NCI-H446 (cell line): ENCODE measurements at regions not wholly inside any gene's neighbourhood (a gene's known extent, or its start where the extent isn't known, plus 50 kb on each side); places are given as distances from the start of the nearest gene placed in this dataset.
A peak's percentile ranks its signal among the peaks of the same experiment; 100 is the strongest.

Experiments used
- DNase-seq, 2 experiments: peaks; one replicate each; lab custom pipeline; 2025; lab: John Stamatoyannopoulos, UW

DNA sequence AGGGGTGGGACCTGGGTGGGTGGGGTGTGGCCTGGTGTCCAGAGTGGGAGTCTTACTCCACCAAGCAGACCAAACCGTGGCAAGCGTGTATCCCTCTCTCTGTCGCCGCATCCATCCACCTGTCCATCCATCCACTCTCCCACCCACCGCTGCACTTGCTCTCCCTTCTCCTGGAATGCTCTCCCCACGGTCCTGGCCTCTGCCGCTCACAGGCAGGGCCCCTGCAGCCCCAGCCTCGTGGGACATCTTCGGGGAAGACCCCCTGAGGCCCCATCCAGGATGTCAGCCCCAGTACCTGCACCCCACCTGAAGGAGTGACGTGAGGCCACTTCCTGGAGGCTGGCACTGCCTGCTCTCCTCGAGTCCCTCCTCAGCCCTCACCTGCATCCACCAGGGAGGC lies 189.5 kb upstream of the GSE1 start:
- DNase-seq = no peak

DNA sequence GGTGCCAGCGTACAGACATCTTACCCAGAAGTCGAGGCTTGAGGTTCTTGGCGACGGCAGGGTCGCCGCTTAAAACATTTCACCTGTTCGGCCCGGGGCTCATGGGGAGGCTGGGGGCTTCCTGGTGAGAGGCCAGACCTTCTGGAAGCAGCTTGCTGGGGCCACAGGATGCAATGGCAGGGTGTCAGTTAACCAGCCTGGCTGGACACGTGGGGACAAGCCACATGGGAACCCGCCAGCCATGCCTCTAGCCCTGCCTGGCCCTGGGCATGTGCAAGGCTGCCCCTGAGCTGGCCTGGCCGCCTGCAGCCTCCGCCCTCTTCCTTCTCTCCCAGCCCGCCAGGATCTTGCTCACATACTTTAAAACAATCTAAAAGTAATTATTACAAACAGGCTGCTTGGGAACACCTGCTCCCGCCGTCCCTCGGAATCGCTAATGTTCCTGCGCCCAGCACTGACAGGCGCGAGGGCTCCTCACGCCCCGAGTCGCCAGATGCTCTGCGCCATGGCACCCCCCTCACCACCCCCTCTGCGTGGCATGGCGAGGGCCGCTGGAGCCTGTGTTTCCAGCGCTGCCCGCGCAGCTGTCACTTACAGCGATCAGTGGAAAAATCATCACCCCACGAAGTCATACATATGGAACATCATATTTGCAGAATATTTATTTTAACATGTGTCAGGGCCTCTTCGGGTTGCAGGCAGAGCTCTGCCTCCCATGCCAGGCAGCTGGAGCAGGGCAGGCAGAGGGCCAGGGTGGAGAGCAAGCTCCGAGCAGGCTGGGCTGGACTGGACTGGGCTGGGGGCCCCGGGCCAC lies 188.7 kb upstream of the GSE1 start:
- DNase-seq = no peak

DNA sequence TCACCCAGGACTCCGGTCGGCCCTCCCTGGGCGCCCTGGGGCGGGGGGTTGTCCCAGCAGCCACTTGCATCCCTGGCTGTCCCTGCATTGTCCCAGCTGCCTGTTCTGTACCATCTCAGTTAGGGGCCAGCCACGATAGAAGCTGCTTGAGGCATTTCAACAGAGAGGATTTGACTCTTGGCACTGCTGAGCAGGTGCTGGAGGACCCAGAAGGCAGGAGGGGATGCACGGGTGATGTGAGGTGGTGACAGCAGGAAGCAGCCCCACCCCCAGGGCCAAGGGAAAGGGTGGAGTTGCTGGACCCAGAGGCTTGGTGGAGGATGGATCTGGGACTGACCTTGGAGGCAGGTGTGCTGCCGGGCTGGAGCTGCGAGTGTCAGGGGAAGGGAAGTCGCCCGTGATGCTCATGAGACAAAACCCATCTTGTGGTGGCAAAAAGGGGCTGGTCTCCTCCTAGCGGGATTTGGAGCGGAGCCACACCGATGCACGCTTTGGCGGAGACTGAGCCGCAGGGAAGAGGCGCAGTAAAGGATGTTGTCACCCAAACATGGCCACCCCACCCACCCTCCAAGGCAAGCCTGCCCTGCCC lies 188.0 kb upstream of the GSE1 start:
- no peak for DNase-seq

DNA sequence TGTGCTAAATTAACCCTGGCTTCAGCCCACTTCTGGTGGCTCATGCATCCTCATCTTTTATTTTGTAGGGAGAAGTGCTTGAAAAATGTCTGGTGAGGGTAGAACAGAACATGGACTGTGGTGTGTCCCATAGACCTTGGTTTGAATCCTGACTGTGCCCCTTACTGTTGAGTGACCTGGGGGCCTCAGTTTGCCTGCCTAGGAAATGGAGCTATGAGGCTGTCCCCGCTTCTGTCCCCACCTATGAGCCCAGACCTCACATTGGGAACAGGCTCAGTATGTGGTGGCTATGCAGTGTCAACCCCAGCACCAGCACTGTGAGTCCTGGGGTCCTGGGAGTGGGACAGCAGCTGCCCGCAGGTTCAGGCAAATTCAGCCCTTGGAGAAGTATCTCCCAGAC lies 186.3 kb upstream of the GSE1 start:
- no peak for DNase-seq

DNA sequence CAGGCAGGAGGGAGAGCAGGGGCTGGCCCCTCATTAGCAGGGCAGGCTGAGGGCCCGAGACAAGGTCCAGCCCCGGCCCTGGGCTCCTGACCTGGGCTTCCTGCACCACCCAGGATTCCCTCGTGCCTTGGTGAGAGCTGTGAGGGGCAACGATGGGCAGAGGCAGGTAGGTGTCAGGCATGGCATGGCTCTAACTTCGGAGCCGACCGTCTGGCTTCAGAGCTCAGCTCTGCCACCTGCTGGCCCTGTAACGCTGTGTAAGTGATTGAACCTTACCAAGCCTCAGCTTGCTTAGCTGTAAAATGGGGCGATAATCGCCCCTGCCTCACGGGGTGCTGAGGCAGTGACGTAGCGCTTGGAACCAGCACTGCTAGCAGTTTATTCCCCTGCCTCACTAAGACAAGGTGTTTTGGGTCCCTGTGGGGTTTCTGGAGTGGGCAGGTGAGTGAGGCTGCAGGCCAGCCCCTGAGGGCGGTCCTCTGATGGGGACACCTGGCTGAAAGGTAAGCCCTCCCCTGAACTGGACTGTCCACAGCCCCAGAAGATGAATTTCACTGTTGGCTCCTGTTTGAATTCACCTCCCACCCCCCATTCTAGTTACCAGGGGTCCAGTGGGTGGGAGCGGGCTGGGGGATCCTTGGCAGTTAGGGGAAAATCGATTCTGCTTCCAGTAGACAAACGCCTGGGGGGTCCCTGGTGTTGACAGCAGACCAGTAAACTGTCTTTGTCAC lies 184.8 kb upstream of the GSE1 start:
- peak in 1 of 2 experiments; percentile 17 for DNase-seq

DNA sequence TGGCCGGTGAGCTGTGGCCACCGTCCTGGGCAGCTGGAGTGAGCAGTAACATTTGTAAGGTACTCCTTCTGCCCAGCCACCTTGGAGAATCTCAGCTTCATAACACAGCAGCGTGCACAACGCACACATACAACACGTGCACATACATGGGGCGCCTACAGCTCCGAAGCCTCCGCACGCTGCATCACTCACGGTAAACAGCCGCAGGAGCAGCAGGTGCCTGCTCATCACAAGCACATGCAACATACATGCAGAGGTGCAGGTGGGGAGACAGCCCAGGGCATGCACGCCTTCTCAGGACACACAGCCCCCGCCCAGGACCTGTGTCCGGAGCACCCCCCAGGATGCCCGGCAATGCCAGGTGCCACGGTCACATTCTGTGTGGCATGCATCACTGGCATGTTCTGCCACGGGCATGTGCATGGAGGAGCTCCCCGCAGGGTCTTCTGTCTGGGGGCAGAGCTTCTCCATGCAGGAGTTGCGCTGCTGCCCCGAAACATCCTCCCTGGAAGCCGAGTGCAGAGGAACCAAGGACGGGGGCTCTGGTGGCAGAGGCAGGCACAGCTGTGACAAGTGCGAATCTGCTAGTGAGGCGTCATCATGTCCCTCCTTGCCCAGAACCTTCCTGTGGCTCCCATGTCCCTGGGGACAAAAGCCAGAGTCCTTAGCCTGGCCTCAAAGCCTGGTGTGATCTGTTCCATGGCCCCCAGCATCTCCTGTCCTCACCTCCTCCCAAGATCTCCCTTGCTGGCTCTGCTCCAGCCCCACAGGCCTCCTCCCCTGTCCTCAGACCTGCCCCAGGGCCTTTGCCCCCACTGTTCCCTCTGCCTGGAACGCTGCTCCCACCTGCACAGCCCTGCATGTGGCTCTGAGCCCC lies 184.0 kb upstream of the GSE1 start:
- no peak for DNase-seq

DNA sequence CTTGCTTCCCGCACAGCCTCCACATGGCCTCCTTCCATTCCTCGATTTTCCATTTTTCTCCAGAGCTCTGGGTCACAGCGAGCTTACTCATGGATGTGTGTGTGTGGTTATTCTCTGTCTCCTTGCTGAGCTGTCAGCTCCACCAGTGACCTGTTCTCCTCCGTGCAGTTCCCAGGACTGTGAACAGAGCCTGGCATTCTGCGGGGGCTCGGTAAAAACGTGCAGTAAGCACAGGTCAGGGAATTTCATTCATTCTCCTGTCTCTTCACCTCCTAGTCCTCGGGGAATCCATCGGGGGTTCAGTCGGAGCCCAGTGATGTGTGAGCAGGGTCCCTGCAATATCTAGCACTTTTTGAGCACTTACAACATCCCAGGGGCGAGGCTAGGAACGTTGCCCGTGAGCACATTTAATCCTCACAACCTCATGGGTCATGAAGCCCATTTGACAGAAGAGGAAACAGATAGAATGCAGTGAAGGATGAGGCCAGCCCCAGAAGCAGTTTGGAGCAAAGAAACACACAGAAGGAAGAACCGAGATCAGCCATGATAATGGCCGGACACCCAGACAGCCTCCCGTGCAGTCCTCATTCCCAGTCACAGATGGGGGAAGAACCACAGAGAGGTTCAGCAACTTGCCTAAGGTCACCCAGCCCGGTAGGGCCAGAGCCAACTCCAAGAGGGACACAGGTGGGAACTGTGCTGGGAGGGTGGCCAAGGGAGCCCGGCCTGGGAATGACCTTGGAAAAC lies 183.2 kb upstream of the GSE1 start:
- no peak for DNase-seq

DNA sequence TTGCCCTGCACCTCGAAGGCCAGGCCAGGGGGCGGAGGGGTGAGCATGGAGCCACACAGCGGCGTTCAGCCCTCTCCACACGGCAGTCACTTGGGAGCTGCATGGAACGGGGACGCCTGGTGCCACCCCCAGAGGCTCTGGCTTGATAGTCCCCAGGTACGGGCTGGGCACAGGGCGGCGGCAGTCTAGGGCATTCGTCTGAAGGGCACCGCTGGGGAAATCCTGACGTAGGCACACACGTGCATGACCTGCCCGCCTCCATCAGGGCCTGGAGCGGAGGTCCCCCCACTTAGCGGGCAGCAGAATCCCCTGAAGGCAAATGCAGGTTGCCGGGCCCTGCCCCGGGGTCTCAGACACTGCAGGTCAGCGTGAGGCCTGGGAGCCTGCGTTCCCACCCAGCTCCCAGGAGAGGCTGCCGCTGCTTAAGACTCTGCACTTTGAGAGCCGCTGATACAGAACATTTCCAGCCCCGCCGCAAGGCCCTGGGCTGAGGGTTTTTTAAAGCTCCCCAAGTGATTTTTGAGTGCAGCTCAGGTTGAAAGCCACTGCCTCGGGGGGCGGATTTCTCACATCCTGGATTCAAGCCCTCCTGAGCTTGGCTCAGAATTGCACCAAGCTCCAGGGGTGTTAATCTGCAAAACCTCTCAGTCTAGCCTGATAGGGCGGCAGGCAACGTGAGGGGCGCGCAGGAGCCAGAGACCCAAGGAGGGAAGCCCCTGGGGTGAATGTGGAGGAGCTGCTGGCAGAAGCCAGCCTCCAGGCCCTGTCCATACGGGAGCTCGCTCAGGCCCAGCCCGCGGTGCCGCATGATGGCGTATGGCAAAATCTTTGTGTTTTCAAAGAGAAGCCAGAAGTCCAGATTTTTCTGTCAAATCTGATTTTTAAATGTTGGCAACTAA lies 182.3 kb upstream of the GSE1 start:
- peak in 1 of 2 experiments; percentile 25 for DNase-seq

DNA sequence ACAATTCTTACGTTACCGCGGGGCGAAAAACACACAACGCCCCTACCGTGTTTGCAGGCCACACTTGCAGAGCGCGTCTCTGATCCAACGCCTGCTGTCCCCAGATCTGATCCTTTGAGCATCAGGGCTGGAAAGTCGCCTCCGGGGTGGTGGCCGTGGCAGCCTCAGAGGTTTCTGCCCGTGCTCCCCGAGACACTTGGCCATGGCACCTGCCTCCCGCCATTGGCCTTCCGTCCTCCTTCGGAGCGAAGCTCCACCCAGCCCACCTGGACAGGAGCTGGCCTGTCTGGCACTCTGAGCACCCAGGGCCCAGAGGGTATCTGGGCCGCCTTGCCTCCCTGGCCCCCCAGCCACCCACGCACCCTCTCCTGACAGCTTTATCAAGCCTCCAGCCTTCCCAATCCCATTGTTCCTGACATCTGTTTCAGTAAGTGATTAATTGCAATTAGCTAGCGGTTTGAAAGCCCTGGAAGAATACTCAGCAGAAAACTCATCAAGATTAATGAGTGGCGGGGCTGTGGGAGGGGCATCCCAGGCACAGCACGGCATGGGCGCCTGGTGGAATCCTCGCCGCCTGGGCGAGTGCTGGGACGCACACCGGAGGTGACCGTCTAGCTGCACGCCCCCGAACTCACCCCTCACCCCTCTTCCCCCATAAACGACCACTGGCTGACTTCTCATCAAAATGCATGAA lies 181.5 kb upstream of the GSE1 start:
- DNase-seq = peak in 1 of 2 experiments; percentile 20

DNA sequence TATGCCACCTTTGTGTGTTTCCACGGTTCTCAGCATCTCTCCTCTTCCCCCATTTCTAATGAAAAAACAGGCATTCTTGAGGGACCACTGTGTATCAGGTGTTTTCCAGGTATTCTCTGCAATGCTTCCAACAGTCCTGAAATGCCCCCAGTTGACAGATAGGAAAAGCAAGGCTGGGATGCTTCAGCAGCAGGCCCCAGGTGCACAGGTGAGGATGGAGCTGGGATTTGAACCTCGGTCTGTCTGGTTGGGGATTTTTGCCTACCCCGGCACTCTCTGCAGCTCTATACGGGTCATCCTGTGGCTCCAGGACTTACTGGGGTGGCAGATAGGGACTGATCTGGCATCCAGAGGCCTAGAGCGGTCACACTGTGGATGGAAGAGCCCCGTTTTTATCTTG lies 180.5 kb upstream of the GSE1 start:
- no peak for DNase-seq

DNA sequence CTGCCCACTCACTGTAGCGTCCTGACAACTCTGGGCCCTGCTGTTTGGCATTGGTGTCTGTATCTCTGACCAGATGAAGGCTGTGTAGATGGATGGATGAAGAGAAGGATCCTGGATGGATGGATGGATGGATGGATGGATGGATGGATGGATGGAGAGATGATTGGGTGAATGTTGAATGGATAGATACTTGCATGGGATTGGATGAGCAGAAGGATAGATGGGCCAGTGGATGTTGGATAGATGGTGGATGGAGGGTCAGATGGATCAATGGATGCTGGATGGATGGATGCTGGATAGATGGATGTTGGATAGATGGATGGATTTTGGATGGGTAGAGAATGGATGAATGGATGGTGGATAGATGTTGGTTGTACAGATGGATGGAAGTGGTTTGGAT lies 179.6 kb upstream of the GSE1 start:
- no peak for DNase-seq

DNA sequence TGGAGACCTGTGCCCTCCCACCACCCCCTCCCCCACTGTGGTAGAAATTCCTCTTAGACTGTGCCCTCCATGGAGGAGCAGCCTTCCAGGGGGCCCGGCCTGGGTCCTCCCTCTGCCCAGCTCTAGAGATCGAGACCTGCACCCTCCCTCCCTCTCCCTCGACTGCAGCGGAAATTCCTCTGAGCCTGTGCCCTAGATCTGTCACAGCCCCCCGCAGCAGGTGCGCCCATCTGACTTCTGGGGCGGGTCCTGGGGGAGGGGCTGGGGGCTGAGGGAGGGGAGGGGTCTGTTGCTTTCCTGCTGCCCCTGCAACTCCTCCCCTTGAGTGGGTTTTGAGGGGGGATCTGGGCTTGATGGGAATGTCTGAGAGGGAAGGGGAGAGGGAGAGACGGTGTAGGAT lies 177.8 kb upstream of the GSE1 start:
- no peak for DNase-seq

DNA sequence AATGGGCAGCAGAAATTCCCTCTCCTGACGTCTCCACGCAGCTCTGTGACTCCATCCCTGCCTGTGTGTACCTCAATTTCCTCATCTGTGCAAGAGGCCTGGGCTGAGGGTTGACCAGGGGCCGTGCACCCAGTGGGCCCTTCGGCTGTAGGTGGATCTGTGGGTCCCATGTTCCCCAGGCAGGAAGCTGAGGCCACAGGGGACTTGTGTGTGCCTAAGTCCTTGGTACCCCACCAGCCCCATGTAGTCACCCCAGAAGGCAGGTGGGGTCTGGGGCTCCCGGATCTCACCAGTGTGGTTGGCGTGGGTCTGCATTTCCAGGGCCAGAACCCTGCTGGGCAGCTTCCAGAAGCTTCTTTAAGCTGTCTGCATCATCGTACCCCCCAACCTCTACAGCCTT lies 177.4 kb upstream of the GSE1 start:
- no peak for DNase-seq

DNA sequence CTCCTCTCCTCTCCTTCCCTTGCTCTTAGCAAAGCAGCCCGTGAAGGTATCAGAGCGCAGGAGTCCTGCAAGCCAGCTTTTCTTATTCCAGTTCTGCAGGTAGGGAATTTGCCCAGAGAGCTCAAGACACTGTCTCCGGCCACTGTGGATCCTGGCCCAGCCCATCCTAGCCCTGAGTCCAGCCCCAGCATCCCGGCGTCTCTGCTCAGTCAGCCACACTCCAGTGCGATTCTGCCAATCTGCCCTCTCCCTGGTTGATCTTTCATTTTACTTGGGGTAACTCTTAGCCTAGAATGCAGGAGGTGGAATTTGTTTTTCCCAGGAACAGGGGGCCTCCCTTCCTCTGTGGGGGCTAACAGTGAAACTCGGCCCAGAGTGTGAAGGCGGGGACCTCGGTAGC lies 176.9 kb upstream of the GSE1 start:
- peak in 1 of 2 experiments; percentile 47 for DNase-seq

DNA sequence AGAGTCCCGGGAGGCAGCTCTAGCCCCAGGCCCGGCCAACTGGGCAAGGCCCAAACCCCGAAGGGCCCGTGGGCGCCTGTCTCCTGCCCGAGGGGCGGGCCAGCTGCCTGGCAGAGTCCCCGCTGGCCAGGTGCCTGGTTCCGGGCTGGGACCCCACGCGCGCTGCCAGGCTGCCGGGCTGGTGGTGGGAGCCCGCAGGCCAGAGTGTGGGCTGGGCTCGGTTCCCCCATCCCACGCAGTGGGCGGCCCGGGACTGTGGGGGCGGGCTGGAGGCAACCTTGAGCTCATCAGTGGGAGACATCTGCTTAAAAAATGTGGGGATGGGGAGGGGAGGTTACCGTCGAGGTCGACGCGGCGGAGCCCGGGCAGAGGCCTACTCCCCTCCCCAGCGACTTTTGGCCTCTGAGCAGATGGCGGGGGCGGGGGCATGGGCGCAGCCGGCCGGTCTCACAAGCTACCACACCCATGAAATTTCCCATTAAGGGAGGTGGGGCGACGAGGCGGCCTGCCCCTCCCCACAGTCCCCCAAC lies 176.4 kb upstream of the GSE1 start:
- peak; percentile 77 to 90 for DNase-seq

DNA sequence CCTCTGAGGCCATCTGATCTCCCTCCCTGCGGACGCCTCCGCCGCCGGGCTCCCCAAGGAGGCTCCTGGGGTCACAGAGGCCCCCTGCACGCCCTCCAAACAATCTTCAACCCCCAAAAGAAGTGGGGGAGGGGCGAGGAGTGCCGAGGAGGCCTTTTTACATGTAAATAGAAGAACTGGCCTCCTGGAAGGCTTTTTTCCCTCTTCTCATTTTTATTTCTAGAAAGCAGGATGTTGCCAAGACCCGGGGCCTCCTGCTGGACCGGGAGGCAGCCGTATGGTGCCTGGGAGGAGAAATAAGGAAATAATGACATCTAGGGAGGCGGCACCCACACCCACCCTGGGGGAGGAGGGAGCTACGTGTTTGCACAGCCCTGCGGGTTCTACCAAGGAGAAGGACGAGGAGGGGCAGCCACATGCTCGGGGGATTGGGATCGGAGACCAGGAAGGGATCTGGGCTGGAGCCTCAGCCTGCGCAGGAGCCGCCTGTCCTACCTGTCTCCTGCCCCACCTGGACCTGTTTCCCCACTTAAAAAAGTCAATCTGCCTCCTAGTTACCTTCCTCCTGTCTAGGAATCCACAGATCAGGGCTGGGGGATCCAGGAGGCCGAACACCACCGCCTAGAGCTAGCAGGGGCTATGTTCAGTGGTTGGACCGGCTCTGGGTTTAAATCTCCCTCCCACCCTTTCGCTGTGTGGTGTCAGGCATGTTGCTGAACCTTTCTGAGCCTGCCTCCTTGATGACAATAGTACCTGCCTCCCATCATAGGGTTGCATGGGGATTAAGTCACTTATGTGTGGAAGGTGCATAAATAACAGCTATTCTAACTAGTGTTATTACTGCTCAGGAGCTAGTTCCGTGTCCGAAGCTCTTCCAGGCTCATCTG lies 175.7 kb upstream of the GSE1 start:
- peak; percentile 77 to 85 for DNase-seq

DNA sequence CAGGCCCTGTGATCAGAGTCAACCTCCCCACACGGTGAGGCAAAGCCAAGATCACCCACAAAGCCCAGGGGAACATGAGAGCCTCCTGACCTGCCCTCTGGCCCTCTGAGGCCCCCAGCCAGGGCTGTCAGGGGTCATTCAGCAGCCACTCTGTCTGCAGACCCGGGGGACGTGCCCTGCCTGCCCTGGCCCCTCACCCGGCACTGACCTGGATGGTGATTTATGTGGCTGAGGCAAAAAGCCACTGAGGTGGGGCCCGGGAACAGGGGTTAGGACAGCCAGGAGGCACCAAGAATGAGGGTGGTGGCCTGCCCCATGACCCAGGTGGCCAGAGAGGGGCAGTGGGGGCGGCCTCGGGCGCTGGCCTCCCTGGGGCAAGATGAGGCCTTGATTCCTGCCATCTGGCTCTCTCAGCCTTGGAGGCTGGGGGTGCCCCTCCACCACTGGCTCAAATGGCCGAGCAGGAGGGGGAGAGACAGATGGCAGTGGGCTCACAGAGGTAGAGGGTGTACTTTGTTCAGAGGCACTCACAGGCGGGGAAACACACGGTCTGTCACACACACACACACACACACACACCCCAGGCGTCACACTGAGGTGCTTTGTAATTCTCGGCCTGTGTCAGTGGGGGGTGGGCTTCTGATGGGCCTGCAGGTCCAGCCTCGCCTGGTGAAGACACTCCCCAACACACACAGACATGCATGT lies 174.0 kb upstream of the GSE1 start:
- peak in 1 of 2 experiments; percentile 46 for DNase-seq

DNA sequence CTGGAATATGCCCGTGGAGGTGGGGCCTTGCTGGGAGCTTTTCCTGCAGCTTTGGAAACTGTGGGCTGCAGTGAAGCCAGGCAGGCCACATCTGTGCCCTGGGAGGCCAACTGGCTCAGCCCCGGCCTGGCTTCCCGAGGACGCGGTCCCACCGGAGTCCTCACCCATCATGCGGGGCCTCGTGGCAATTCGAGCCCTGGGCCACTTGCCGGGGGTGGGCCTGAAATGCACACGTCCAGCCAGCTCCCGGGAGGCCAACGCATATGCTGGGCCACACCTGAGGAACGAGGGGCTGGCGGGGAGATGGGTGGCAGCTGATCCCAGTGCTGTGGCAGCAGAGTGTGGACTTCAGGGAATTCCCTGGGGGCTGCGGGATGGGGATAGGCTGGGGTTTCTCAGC lies 172.4 kb upstream of the GSE1 start:
- no peak for DNase-seq
